Type B pancreatic cell (in vitro differentiated cells): ENCODE measurements at regions not wholly inside any gene's neighbourhood (a gene's known extent, or its start where the extent isn't known, plus 50 kb on each side); places are given as distances from the start of the nearest gene placed in this dataset.
"Not testable (repeated sequence)": the region's sequence is repeated elsewhere in the genome, so short reads cannot be mapped to it uniquely, and the experiment has no call there.

ENCODE experiments used
- DNase-seq: peaks from one replicate; pipeline ENCODE4 v3.0.0; 2021; ENCODE audit warnings: mixed read lengths; ENCODE audit not compliant: unreplicated experiment; ENCODE audit errors: extremely low spot score
- H3K27ac Mint-ChIP-seq: 2 replicates; pipeline ENCODE4 v1.8.0; 2021; ENCODE audit warnings: mild to moderate bottlenecking, mixed read lengths
- H3K27me3 Mint-ChIP-seq: 2 replicates; pipeline ENCODE4 v1.8.0; 2021; ENCODE audit warnings: mixed read lengths
- H3K36me3 Mint-ChIP-seq: 2 replicates; pipeline ENCODE4 v1.8.0; 2021; ENCODE audit warnings: mixed read lengths
- H3K4me1 Mint-ChIP-seq: one replicate; pipeline ENCODE4 v1.8.0; 2021; ENCODE audit warnings: mixed read lengths; ENCODE audit not compliant: unreplicated experiment
- H3K4me3 Mint-ChIP-seq: 2 replicates; pipeline ENCODE4 v1.8.0; 2021; ENCODE audit warnings: mild to moderate bottlenecking, mixed read lengths
- H3K9me3 Mint-ChIP-seq: 2 replicates; pipeline ENCODE4 v1.8.0; 2021; ENCODE audit warnings: mixed read lengths
- CTCF ChIP-seq: fragments of 200-600 bp; sonication (generic); conservative IDR thresholded peaks from 2 replicates; pipeline ENCODE4 v1.5.0; 2021; ENCODE audit warnings: antibody characterized with exemption, mild to moderate bottlenecking

- no peaks in the 10 kb centered on the region for H3K27me3 Mint-ChIP-seq
- no peak for TF ChIP-seq CTCF
- DNase-seq, result no peak
- H3K27ac Mint-ChIP-seq, result no peak overlapping the region
- no peaks in the 10 kb centered on the region for H3K36me3 Mint-ChIP-seq
- no peaks in the 10 kb centered on the region for H3K9me3 Mint-ChIP-seq
- peaks cover 4% of the 10 kb centered on the region for H3K4me1 Mint-ChIP-seq
- no peak overlapping the region for H3K4me3 Mint-ChIP-seq
These were observed 1704.8 kb upstream of the PIK3C3 start for GRCh38 chr18:40250236-40250635.

GRCh38 chr18:40249390-40250080 is 1705.5 kb upstream of the PIK3C3 start:
- no peaks in the 10 kb centered on the region for H3K27me3 Mint-ChIP-seq
- no peak for TF ChIP-seq CTCF
- no peak overlapping the region for H3K4me3 Mint-ChIP-seq
- H3K27ac Mint-ChIP-seq, result no peak overlapping the region
- H3K4me1 Mint-ChIP-seq, result peaks cover 4% of the 10 kb centered on the region
- DNase-seq, result no peak
- H3K9me3 Mint-ChIP-seq, result no peaks in the 10 kb centered on the region
- H3K36me3 Mint-ChIP-seq, result no peaks in the 10 kb centered on the region

DNA sequence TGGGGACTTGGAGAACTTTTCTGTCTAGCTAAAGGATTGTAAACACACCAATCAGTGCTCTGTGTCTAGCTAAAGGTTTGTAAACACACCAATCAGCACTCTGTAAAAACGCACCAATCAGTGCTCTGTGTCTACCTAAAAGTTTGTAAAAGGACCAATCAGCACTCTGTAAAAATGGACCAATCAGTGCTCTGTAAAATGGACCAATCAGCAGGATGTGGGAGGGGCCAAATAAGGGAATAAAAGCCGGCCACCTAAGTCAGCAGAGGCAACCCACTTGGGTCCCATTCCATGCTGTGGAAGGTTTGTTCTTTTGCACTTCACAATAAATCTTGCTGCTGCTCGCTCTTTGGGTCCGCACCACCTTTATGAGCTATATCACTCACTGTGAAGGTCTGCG is 1709.4 kb upstream of the PIK3C3 start:
- not testable (repeated sequence) for DNase-seq, H3K36me3 Mint-ChIP-seq, H3K9me3 Mint-ChIP-seq, H3K27me3 Mint-ChIP-seq, H3K27ac Mint-ChIP-seq, H3K4me1 Mint-ChIP-seq, H3K4me3 Mint-ChIP-seq

DNA sequence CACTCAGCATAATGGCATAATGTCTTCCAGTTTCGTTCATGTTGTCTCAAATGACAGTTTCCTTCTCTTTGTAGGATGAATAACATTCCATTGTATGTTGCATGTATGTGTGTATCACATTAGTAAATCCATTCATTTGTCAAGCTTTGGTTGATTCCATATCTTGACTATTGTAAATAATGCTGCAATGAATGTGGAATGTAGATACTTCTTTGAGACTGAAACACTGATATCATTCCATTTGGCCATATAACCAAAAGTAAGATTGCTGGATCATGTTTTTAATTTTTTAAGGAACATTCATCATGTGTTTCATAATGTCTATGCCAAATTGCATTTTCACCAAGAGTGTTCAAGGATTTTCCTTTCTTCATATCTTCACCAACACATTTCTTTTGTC is 1711.4 kb upstream of the PIK3C3 start:
- H3K36me3 Mint-ChIP-seq, result no peaks in the 10 kb centered on the region
- no peak for TF ChIP-seq CTCF
- no peaks in the 10 kb centered on the region for H3K27me3 Mint-ChIP-seq
- H3K4me3 Mint-ChIP-seq, result no peak overlapping the region
- no peaks in the 10 kb centered on the region for H3K9me3 Mint-ChIP-seq
- H3K4me1 Mint-ChIP-seq, result no peaks in the 10 kb centered on the region
- DNase-seq, result no peak
- no peak overlapping the region for H3K27ac Mint-ChIP-seq

GRCh38 chr18:40235836-40236235 is 1719.2 kb upstream of the PIK3C3 start:
- Mint-ChIP-seq H3K36me3 (no peaks in the 10 kb centered on the region), H3K27ac (no peak overlapping the region), H3K27me3 (no peaks in the 10 kb centered on the region), H3K9me3 (no peaks in the 10 kb centered on the region), H3K4me3 (no peak overlapping the region), H3K4me1 (peaks cover 11% of the 10 kb centered on the region)
- TF ChIP-seq CTCF, result no peak
- DNase-seq, result no peak

DNA sequence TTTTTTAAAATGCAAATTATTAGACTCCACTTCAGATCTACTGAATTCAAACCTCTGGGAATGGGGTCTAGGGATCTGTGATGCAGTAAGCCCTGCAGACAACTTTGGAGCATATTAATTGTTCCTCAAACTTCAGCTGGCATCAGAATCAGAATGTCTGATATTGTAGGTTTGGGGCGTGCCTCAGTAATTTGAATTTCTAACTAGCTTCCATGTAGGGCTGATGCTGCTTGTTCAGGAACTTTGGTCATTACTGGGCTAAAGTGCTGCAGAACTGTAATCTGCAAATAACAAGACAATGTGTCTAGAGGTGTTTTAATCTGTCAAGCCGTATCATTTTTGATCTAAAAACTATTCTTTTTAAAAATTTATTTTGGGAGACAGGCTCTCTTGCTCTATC is 1719.7 kb upstream of the PIK3C3 start:
- Mint-ChIP-seq H3K4me3 (no peak overlapping the region), H3K27ac (no peak overlapping the region), H3K27me3 (no peaks in the 10 kb centered on the region), H3K4me1 (peaks cover 11% of the 10 kb centered on the region), H3K9me3 (no peaks in the 10 kb centered on the region), H3K36me3 (no peaks in the 10 kb centered on the region)
- no peak for TF ChIP-seq CTCF
- DNase-seq, result no peak
